GM12878 (cell line): ENCODE measurements at regions not wholly inside any gene's neighbourhood (a gene's known extent, or its start where the extent isn't known, plus 50 kb on each side); places are given as distances from the start of the nearest gene placed in this dataset.

Source experiments
- ATAC-seq: fragments of 200-7000 bp; cut with Tn5 transposase; 3 replicates; pipeline ENCODE4 v1.9.1; 2020; ENCODE audit warnings: mild to moderate bottlenecking, moderate library complexity
- BruUV-seq: library from RNA; stranded (reverse); fragments of 400-500 nt; replicated peaks from 2 replicates; lab custom pipeline; 2021; lab: Mats Ljungman, UMichigan
- CTCF ChIA-PET: fragments of 300-600 bp; sonication (Branson Sonifier 250); formaldehyde crosslinking; extraction: SDS; loops from one replicate; lab custom pipeline; 2021; ENCODE audit warnings: inconsistent platforms; lab: Yijun Ruan, JAX
- POLR2A ChIA-PET: fragments of 350-600 bp; formaldehyde crosslinking; extraction: SDS; loops from one replicate; lab custom pipeline; 2021; ENCODE audit warnings: inconsistent platforms; lab: Charles Lee
- RAD21 ChIA-PET: fragments of 300-600 bp; sonication (Branson Sonifier 250); formaldehyde crosslinking; loops from one replicate; lab custom pipeline; 2023; ENCODE audit warnings: antibody characterized with exemption; ENCODE audit not compliant: unreplicated experiment; lab: Charles Lee
- SMC1A ChIA-PET: fragments of 300-600 bp; sonication (Branson Sonifier 250); formaldehyde crosslinking; loops from one replicate; lab custom pipeline; 2023; ENCODE audit not compliant: unreplicated experiment, uncharacterized antibody; lab: Charles Lee
- DNase-seq: peaks from one replicate; pipeline ENCODE4 v3.0.0-alpha.2; 2011; ENCODE audit warnings: low read depth, low spot score
- FAIRE-seq: peaks from 3 replicates; lab custom pipeline; 2011; peaks lifted over from hg19 to GRCh38; lab: Jason Lieb, UNC
- H2AFZ ChIP-seq: 2 replicates; pipeline ENCODE4 v1.6.0; 2011; ENCODE audit warnings: low read depth, low read length, control low read depth; ENCODE audit not compliant: control insufficient read depth
- H3K27ac ChIP-seq: 2 replicates; pipeline ENCODE4 v1.5.1; 2011; ENCODE audit warnings: control low read depth; ENCODE audit not compliant: control insufficient read depth, insufficient read depth
- H3K27me3 ChIP-seq, 2 experiments: replicated peaks in 1 of 2; 2 replicates each; pipeline versions ENCODE4 v1.6.0 to v1.6.1; 2011; ENCODE audit warnings: low read length in 1 of 2; ENCODE audit not compliant: control insufficient read depth in 2 of 2, insufficient read depth in 2 of 2
- H3K36me3 ChIP-seq, 2 experiments: 2 replicates each; pipeline ENCODE4 v1.5.1; 2011; ENCODE audit warnings: low read length in 1 of 2; ENCODE audit not compliant: control insufficient read depth in 2 of 2, insufficient read depth in 2 of 2
- H3K4me1 ChIP-seq: 2 replicates; pipeline ENCODE4 v1.6.1; 2011; ENCODE audit warnings: mild to moderate bottlenecking, low read length, moderate library complexity, mixed read lengths; ENCODE audit not compliant: control insufficient read depth, insufficient read depth
- H3K4me2 ChIP-seq: 2 replicates; pipeline ENCODE4 v1.6.0; 2011; ENCODE audit warnings: control low read depth; ENCODE audit not compliant: control insufficient read depth, insufficient read depth
- H3K4me3 ChIP-seq: fragments of 200-600 bp; sonication (generic); 2 replicates; pipeline ENCODE4 v1.5.1; 2016
- H3K79me2 ChIP-seq: 2 replicates; pipeline ENCODE4 v1.6.0; 2011; ENCODE audit warnings: low read length; ENCODE audit not compliant: control insufficient read depth, insufficient read depth
- H3K9ac ChIP-seq: 2 replicates; pipeline ENCODE4 v1.8.0; 2011; ENCODE audit warnings: low read length, control low read depth, mixed read lengths; ENCODE audit not compliant: control insufficient read depth, insufficient read depth
- H3K9me3 ChIP-seq: replicated peaks from 3 replicates; pipeline ENCODE4 v1.5.1; 2011; ENCODE audit warnings: mild to moderate bottlenecking, low read length; ENCODE audit not compliant: control insufficient read depth, insufficient read depth
- H4K20me1 ChIP-seq: 2 replicates; pipeline ENCODE4 v1.6.0; 2011; ENCODE audit not compliant: control insufficient read depth, insufficient read depth
- BRCA1 ChIP-seq: IDR thresholded peaks from 2 replicates; pipeline ENCODE4 v1.6.1; 2011; ENCODE audit warnings: low read depth, low read length, improper control_type of control experiment
- CHD2 ChIP-seq: IDR thresholded peaks from 2 replicates; pipeline ENCODE4 v1.6.1; 2011; ENCODE audit warnings: low read depth, low read length, improper control_type of control experiment, borderline replicate concordance
- FOXM1 ChIP-seq: IDR thresholded peaks from 2 replicates; pipeline ENCODE4 v1.6.1; 2012; ENCODE audit warnings: low read depth, mild to moderate bottlenecking, inconsistent platforms, low read length, moderate library complexity
- HDAC2 ChIP-seq: fragments of 200-600 bp; sonication (generic); IDR thresholded peaks from 2 replicates; pipeline ENCODE4 v1.6.1; 2017
- NKRF ChIP-seq: fragments of 450-650 bp; conservative IDR thresholded peaks from 2 replicates; pipeline ENCODE4 v1.6.1; 2017; ENCODE audit warnings: mild to moderate bottlenecking, moderate library complexity
- NRF1 ChIP-seq: conservative IDR thresholded peaks from 2 replicates; pipeline ENCODE4 v1.6.1; 2011; ENCODE audit warnings: mild to moderate bottlenecking, low read depth, low read length, improper control_type of control experiment
- POLR2AphosphoS5 ChIP-seq: IDR thresholded peaks from 2 replicates; pipeline ENCODE4 v1.6.1; 2011; ENCODE audit warnings: mild to moderate bottlenecking, low read length, inconsistent platforms
- PRDM15 ChIP-seq: fragments of 450-650 bp; formaldehyde crosslinking; IDR thresholded peaks from 2 replicates; pipeline ENCODE4 v1.4.0; 2020; ENCODE audit warnings: mild to moderate bottlenecking, moderate library complexity
- RCOR1 ChIP-seq: conservative IDR thresholded peaks from 2 replicates; pipeline ENCODE4 v1.6.1; 2012; ENCODE audit warnings: low read depth, low read length, improper control_type of control experiment
- STAT3 ChIP-seq: IDR thresholded peaks from 2 replicates; pipeline ENCODE4 v1.6.1; 2011; ENCODE audit warnings: low read depth, low read length, improper control_type of control experiment
- TCF12 ChIP-seq: IDR thresholded peaks from 2 replicates; pipeline ENCODE4 v1.6.1; 2011; ENCODE audit warnings: low read depth, mild to moderate bottlenecking, low read length
- YBX1 ChIP-seq: fragments of 450-650 bp; IDR thresholded peaks from 2 replicates; pipeline ENCODE4 v1.6.1; 2016; ENCODE audit warnings: antibody characterized with exemption
- ZNF274 ChIP-seq: IDR thresholded peaks from one replicate; pipeline ENCODE4 v1.8.0; 2011; ENCODE audit not compliant: insufficient read length, insufficient read depth
- ZNF622 ChIP-seq: fragments of 450-650 bp; IDR thresholded peaks from 2 replicates; pipeline ENCODE4 v1.6.1; 2017; ENCODE audit warnings: mild to moderate bottlenecking, inconsistent platforms
- WGBS: methylation state at CpG from one replicate; pipeline ENCODE4 v1.1.6; 2016; ENCODE audit warnings: low lambda C conversion rate; ENCODE audit not compliant: insufficient replicate concordance, insufficient coverage; ENCODE audit errors: missing lambda C conversion rate; 5-methylcytosine and 5-hydroxymethylcytosine counted together
- in situ Hi-C: fragments of 300-500 bp; cut with MboI; formaldehyde crosslinking; loops from 9 replicates; pipeline ENCODE4 v1.14.3; 2018; ENCODE audit warnings: mixed read lengths
- intact Hi-C: fragments of 100-400 bp; cut with micrococcal nuclease; formaldehyde crosslinking; loops from one replicate; pipeline ENCODE4 v1.14.2; 2022; ENCODE audit not compliant: unreplicated experiment
- TF ChIP-seq, protein P1 (sequence below): fragments of 450-650 bp; IDR thresholded peaks from 2 replicates; pipeline ENCODE4 v1.6.1; 2017; ENCODE audit warnings: mild to moderate bottlenecking, low read depth, inconsistent platforms; ENCODE audit not compliant: poor library complexity, severe bottlenecking

DNA sequence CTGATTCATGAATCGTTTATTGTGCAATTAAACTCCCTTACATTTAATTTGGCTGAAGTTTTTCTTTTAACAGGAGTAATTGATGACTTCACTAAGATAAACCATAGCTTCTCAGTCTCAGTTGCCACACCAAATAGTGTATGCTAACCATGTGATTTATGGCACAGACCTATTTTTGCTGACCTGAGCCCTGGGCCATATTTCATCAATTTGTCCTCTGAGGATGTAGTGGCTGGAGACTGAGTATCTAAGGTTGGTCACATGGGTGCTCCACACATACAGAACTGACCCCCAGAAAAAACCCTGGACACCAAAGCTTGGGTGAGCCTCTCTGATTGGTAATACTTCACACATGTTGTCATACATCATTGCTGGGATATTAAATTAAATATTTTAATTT, 255.1 kb downstream of the NEDD1 start:
- Histone ChIP-seq H3K4me2 (no peak overlapping the region), H3K79me2 (no peaks in the 10 kb centered on the region), H3K9ac (no peak overlapping the region), H3K4me3 (no peak overlapping the region), H3K27ac (no peak overlapping the region), H3K9me3 (no peaks in the 10 kb centered on the region), H3K27me3 (no peaks in the 10 kb centered on the region), H3K4me1 (no peaks in the 10 kb centered on the region), H2AFZ (no peak overlapping the region), H4K20me1 (no peaks in the 10 kb centered on the region), H3K36me3 (no peaks in the 10 kb centered on the region)
- ChIA-PET RAD21 (no interaction called here), SMC1A (interaction anchor here (0.7 kb wide), 1 partner anchor 10 kb away, joined by 3 read pairs; no protein-coding TSS in a partner anchor), CTCF (no interaction called here), POLR2A (no interaction called here)
- FAIRE-seq (no peak), DNase-seq (no peak), ATAC-seq (no peak)
- TF ChIP-seq POLR2AphosphoS5 = no peak
- no peak for TF ChIP-seq NRF1
- TF ChIP-seq ZNF622 = no peak
- TF ChIP-seq STAT3 = no peak
- no peak for TF ChIP-seq CHD2
- TF ChIP-seq HDAC2 = no peak
- no peak for TF ChIP-seq BRCA1
- TF ChIP-seq NKRF = no peak
- TF ChIP-seq, protein P1, sequence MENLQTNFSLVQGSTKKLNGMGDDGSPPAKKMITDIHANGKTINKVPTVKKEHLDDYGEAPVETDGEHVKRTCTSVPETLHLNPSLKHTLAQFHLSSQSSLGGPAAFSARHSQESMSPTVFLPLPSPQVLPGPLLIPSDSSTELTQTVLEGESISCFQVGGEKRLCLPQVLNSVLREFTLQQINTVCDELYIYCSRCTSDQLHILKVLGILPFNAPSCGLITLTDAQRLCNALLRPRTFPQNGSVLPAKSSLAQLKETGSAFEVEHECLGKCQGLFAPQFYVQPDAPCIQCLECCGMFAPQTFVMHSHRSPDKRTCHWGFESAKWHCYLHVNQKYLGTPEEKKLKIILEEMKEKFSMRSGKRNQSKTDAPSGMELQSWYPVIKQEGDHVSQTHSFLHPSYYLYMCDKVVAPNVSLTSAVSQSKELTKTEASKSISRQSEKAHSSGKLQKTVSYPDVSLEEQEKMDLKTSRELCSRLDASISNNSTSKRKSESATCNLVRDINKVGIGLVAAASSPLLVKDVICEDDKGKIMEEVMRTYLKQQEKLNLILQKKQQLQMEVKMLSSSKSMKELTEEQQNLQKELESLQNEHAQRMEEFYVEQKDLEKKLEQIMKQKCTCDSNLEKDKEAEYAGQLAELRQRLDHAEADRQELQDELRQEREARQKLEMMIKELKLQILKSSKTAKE = no peak
- no peak for TF ChIP-seq YBX1
- no peak for TF ChIP-seq TCF12
- TF ChIP-seq RCOR1 = no peak
- no peak for TF ChIP-seq ZNF274
- no peak for TF ChIP-seq FOXM1
- no peak for TF ChIP-seq PRDM15 (CRISPR knock-in tag)
- in situ Hi-C loops = no loop called here
- BruUV-seq = no TSS peak
- WGBS = 0% methylated on average over 1 of the region's 1 CpG
- intact Hi-C loops = no loop called here
